Testis (tissue), 2 donors: ENCODE measurements at regions not wholly inside any gene's neighbourhood (a gene's known extent, or its start where the extent isn't known, plus 50 kb on each side); places are given as distances from the start of the nearest gene placed in this dataset.

Experiments
- DNase-seq: peaks from one replicate; pipeline ENCODE4 v3.0.0-alpha.2; 2019
- H3K27ac ChIP-seq, 2 donors: fragments of 200-600 bp; sonication (generic); one replicate each; pipeline ENCODE4 v1.5.1; 2019
- H3K27me3 ChIP-seq: fragments of 200-600 bp; sonication (generic); one replicate; pipeline ENCODE4 v1.5.1; 2019
- H3K36me3 ChIP-seq: fragments of 200-600 bp; sonication (generic); one replicate; pipeline ENCODE4 v1.5.1; 2017; ENCODE audit warnings: low read depth; ENCODE audit errors: missing control alignments
- H3K4me1 ChIP-seq: fragments of 200-600 bp; sonication (generic); one replicate; pipeline ENCODE4 v1.5.1; 2019
- H3K4me3 ChIP-seq, 2 donors: fragments of 200-600 bp; sonication (generic); one replicate each; pipeline ENCODE4 v1.5.1; 2017 to 2019
- H3K9me3 ChIP-seq: fragments of 200-600 bp; sonication (generic); one replicate; pipeline ENCODE4 v1.5.1; 2017
- CTCF ChIP-seq, 3 experiments: fragments of 450-650 bp in 2 of 3; fragments of 200-600 bp in 1 of 3; sonication (generic) in 1 of 3; IDR thresholded peaks; one replicate each; pipeline ENCODE4 v1.5.1; 2016 to 2019; ENCODE audit warnings: antibody characterized with exemption in 3 of 3, mild to moderate bottlenecking in 2 of 3, moderate library complexity in 1 of 3
- POLR2A ChIP-seq: fragments of 450-650 bp; IDR thresholded peaks from one replicate; pipeline ENCODE4 v1.6.1; 2017; ENCODE audit warnings: antibody characterized with exemption, mild to moderate bottlenecking, moderate library complexity
- whole genome bisulfite sequencing, 2 donors: methylation state at CpG; one replicate each; pipeline ENCODE4 v1.1.5; 2018; 5-methylcytosine and 5-hydroxymethylcytosine counted together
- intact Hi-C: fragments of 100-400 bp; cut with DNase I; formaldehyde crosslinking; loops from one replicate; pipeline ENCODE4 v1.15.1; 2023; ENCODE audit warnings: low total_unique reads

GRCh38 chr11:27233654-27234042, 129.4 kb downstream of the CCDC34 start:
- Histone ChIP-seq H3K9me3 (no peaks in the 10 kb centered on the region), H3K36me3 (no peaks in the 10 kb centered on the region), H3K4me1 (peaks cover 6% of the 10 kb centered on the region), H3K27me3 (no peaks in the 10 kb centered on the region), H3K27ac (no peak overlapping the region), H3K4me3 (no peak overlapping the region)
- TF ChIP-seq POLR2A (no peak), CTCF (IDR thresholded peaks at IDR 0.05) (no peak)
- intact Hi-C loops, result no loop called here
- 69 to 72% methylated on average over 3 of the region's 3 CpGs for WGBS, 2 donors
- DNase-seq, result no peak

- H3K9me3 ChIP-seq, result no peaks in the 10 kb centered on the region
- intact Hi-C loops, result no loop called here
- 50 to 55% methylated on average over 6 of the region's 6 CpGs for WGBS, 2 donors
- H3K27ac ChIP-seq, result no peak overlapping the region
- no peaks in the 10 kb centered on the region for H3K27me3 ChIP-seq
- peaks cover 6% of the 10 kb centered on the region for H3K4me1 ChIP-seq
- no peaks in the 10 kb centered on the region for H3K36me3 ChIP-seq
- no peak for DNase-seq
- no peak overlapping the region for H3K4me3 ChIP-seq
- no peak for TF ChIP-seq CTCF (IDR thresholded peaks at IDR 0.05)
- TF ChIP-seq POLR2A, result no peak
These were observed 131.5 kb downstream of the CCDC34 start for GRCh38 chr11:27231530-27231929.

DNA sequence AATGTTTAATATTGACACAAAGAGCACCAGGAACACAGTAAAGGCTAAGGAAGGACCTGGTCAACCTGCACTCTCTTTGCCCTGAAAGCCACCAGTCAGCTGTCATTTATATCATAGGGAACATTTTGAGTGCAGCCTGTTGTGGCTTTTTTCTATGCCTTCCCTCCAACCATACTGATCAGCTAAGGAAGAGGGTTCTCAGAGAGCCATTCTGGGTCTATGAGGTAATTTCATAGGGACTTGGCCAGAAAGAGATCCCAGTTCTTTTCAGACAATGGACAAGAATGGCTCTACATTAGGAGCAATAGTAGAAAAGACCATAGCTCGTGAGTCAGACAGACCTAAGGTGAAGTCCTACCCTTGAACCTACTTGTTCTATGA, 132.8 kb downstream of the CCDC34 start:
- no peak for DNase-seq
- Histone ChIP-seq H3K9me3 (no peaks in the 10 kb centered on the region), H3K4me3 (no peak overlapping the region), H3K36me3 (no peaks in the 10 kb centered on the region), H3K4me1 (peaks cover 6% of the 10 kb centered on the region), H3K27me3 (no peaks in the 10 kb centered on the region), H3K27ac (no peak overlapping the region)
- 83 to 95% methylated on average over 1 of the region's 1 CpG for WGBS, 2 donors
- intact Hi-C loops, result no loop called here
- TF ChIP-seq POLR2A (no peak), CTCF (IDR thresholded peaks at IDR 0.05) (no peak)

DNA sequence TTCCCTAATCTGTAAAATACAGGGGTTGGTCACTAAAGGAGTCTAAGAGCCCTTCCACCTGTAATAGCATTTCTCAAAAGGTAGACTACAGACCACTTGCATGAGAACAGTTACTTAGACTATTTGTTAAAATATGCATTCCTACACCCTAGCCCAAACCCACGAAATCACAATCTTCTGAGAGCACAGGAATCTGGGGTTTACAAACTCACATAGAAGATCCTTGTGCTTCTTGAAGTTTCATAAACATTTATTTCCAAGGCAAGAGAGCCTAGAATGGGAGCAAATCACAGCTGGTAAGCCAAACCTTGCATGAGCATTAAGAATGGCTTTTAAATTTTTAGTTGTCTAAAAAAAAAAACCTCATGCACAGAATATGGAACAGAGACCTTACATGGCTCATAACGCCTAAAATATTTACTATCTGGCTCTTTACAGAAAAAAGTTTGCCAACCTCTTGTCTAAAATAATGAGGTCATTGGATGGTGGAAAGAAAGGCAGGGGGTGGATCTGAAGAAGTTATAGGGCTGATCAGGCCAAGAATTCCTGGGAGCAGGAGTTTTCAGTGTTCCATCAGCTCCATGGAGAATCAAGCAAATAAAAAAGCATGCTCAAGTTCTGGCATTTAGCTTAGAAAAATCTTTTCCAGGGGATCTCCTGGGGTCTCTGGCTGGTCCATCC, 133.4 kb downstream of the CCDC34 start:
- TF ChIP-seq CTCF (IDR thresholded peaks at IDR 0.05) (no peak), POLR2A (no peak)
- intact Hi-C loops, result no loop called here
- H3K4me3 ChIP-seq, result no peak overlapping the region
- DNase-seq, result no peak
- H3K36me3 ChIP-seq, result no peaks in the 10 kb centered on the region
- no peak overlapping the region for H3K27ac ChIP-seq
- no peaks in the 10 kb centered on the region for H3K9me3 ChIP-seq
- WGBS, 2 donors, result 76 to 89% methylated on average over 2 of the region's 2 CpGs
- no peaks in the 10 kb centered on the region for H3K27me3 ChIP-seq
- peaks cover 6% of the 10 kb centered on the region for H3K4me1 ChIP-seq

DNA sequence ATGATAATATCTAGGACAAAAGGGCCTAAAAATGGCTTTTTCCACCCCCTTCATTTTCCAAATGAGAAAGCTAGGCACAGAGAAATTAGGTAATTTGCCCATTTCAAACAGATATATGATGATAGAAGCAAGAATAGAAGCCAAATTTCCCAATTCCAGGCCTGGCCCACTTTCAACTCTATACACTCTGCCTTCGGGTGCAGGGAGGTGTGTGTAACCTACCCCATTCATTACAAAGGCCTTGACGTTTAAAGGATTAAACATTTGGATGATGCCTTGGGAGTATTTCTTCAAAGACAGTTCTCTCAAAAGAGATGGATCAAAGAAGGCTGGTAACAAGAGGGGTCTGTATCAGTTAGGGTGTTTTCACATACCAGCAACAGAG, 134.1 kb downstream of the CCDC34 start:
- 76 to 92% methylated on average over 2 of the region's 2 CpGs for WGBS, 2 donors
- Histone ChIP-seq H3K27me3 (no peaks in the 10 kb centered on the region), H3K27ac (no peak overlapping the region), H3K4me1 (peaks cover 2% of the 10 kb centered on the region), H3K4me3 (no peak overlapping the region), H3K9me3 (no peaks in the 10 kb centered on the region), H3K36me3 (no peaks in the 10 kb centered on the region)
- no peak for DNase-seq
- no peak for TF ChIP-seq CTCF (IDR thresholded peaks at IDR 0.05)
- TF ChIP-seq POLR2A, result no peak
- intact Hi-C loops, result no loop called here
